Upper lobe of left lung (tissue), 4 donors: ENCODE measurements at regions not wholly inside any gene's neighbourhood (a gene's known extent, or its start where the extent isn't known, plus 50 kb on each side); places are given as distances from the start of the nearest gene placed in this dataset.

ENCODE experiments used
- CTCF ChIP-seq, 6 experiments: fragments of 450-650 bp in 4 of 6; fragments of 200-600 bp in 2 of 6; sonication (generic) in 2 of 6; IDR thresholded peaks; one replicate each; pipeline ENCODE4 v1.5.1; 2016 to 2019; ENCODE audit warnings: antibody characterized with exemption in 6 of 6
- EP300 ChIP-seq, 4 donors: sonication (generic); formaldehyde crosslinking; IDR thresholded peaks; one replicate each; pipeline ENCODE4 v1.5.1; 2017; ENCODE audit warnings: antibody characterized with exemption in 4 of 4, control low read depth in 2 of 4

GRCh38 chr5:101935086-101935485 is 361.0 kb downstream of the SLCO4C1 start:
- TF ChIP-seq EP300 (IDR thresholded peaks at IDR 0.05) (no peak), CTCF (IDR thresholded peaks at IDR 0.05) (no peak)
